HG03108 (cell line): ENCODE measurements at regions not wholly inside any gene's neighbourhood (a gene's known extent, or its start where the extent isn't known, plus 50 kb on each side); places are given as distances from the start of the nearest gene placed in this dataset.
"Not testable (repeated sequence)": the region's sequence is repeated elsewhere in the genome, so short reads cannot be mapped to it uniquely, and the experiment has no call there.

Experiments used
- ATAC-seq: cut with Tn5 transposase; IDR thresholded peaks from one replicate; pipeline ENCODE4 v1.9.1; 2021; ENCODE audit warnings: moderate library complexity; ENCODE audit not compliant: unreplicated experiment

- no peak for ATAC-seq
Measured at GRCh38 chr9:129547063-129547462, 73.8 kb downstream of the C9orf50 start.

- ATAC-seq, result not testable (repeated sequence)
Measured at GRCh38 chr9:129545876-129546275, 75.0 kb downstream of the C9orf50 start.

GRCh38 chr9:129544761-129545160, 76.1 kb downstream of the C9orf50 start:
- ATAC-seq, result no peak

- no peak for ATAC-seq
Measured at GRCh38 chr9:129542741-129543140, 78.2 kb downstream of the C9orf50 start.

GRCh38 chr9:129541270-129541669, 79.6 kb downstream of the C9orf50 start:
- no peak for ATAC-seq

GRCh38 chr9:129539446-129539845, 81.5 kb downstream of the C9orf50 start:
- ATAC-seq, result no peak

- not testable (repeated sequence) for ATAC-seq
Measured at GRCh38 chr9:129531860-129532402, 89.0 kb downstream of the C9orf50 start.

GRCh38 chr9:129527955-129528354, 92.9 kb downstream of the C9orf50 start:
- not testable (repeated sequence) for ATAC-seq

GRCh38 chr9:129525656-129526196, 95.2 kb downstream of the C9orf50 start:
- no peak for ATAC-seq

GRCh38 chr9:129524582-129525270, 96.2 kb downstream of the C9orf50 start:
- ATAC-seq, result no peak

- no peak for ATAC-seq
Measured at GRCh38 chr9:129523943-129524581, 96.8 kb downstream of the C9orf50 start.

GRCh38 chr9:129522351-129522750, 98.5 kb downstream of the C9orf50 start:
- no peak for ATAC-seq

GRCh38 chr9:129520082-129520481, 100.8 kb downstream of the C9orf50 start:
- no peak for ATAC-seq

- ATAC-seq, result no peak
Measured at GRCh38 chr9:129518074-129518473, 102.8 kb downstream of the C9orf50 start.

- ATAC-seq, result no peak
Measured at GRCh38 chr9:129517006-129517405, 103.9 kb downstream of the C9orf50 start.

GRCh38 chr9:129514891-129515290, 106.0 kb downstream of the C9orf50 start:
- ATAC-seq, result no peak

- no peak for ATAC-seq
Measured at GRCh38 chr9:129514497-129514867, 106.4 kb downstream of the C9orf50 start.

GRCh38 chr9:129513856-129514496, 106.9 kb downstream of the C9orf50 start:
- ATAC-seq, result no peak

- ATAC-seq, result no peak
Measured at GRCh38 chr9:129513282-129513681, 107.6 kb downstream of the C9orf50 start.

- no peak for ATAC-seq
Measured at GRCh38 chr9:129511285-129511900, 109.5 kb downstream of the C9orf50 start.

GRCh38 chr9:129509533-129509928, 111.4 kb downstream of the C9orf50 start:
- ATAC-seq, result no peak
